ENCODE measurements at regions not wholly inside any gene's neighbourhood (a gene's known extent, or its start where the extent isn't known, plus 50 kb on each side); places are given as distances from the start of the nearest gene placed in this dataset.

- H3K9me2 ChIP-seq (replicated peaks; ENCODE audit: insufficient read depth, low read length): no peaks in the 10 kb centered on the region
- H3K9ac ChIP-seq (ENCODE audit: low read length): no peak overlapping the region
- H3K79me2 ChIP-seq (ENCODE audit: low read length): no peaks in the 10 kb centered on the region
- no peaks in the 10 kb centered on the region for H3K27me3 ChIP-seq (ENCODE audit: low read length)
- no peak overlapping the region for H2AFZ ChIP-seq (ENCODE audit: low read length)
- H3K9me3 ChIP-seq (ENCODE audit: low read length): peaks cover 28% of the 10 kb centered on the region
- H3K4me3 ChIP-seq (ENCODE audit: low read length): no peak overlapping the region
- H3K4me2 ChIP-seq (ENCODE audit: low read depth, low read length, poor library complexity, severe bottlenecking): no peak overlapping the region
- H3K27ac ChIP-seq (ENCODE audit: low read length): no peak overlapping the region
- H4K20me1 ChIP-seq (ENCODE audit: insufficient read depth, low read depth, low read length): no peaks in the 10 kb centered on the region
- DNase-seq: no peak
- no peaks in the 10 kb centered on the region for H3K36me3 ChIP-seq (ENCODE audit: insufficient read depth, low read length)
- no peaks in the 10 kb centered on the region for H3K4me1 ChIP-seq (ENCODE audit: low read length)
Observed at GRCh38 chr12:84787253-84787652, 125.3 kb downstream of the SLC6A15 start.

GRCh38 chr12:84786622-84787021 lies 126.0 kb downstream of the SLC6A15 start:
- Histone ChIP-seq H3K9me3 (ENCODE audit: low read length) (peaks cover 26% of the 10 kb centered on the region), H4K20me1 (ENCODE audit: insufficient read depth, low read depth, low read length) (no peaks in the 10 kb centered on the region), H3K36me3 (ENCODE audit: insufficient read depth, low read length) (no peaks in the 10 kb centered on the region), H3K4me2 (ENCODE audit: low read depth, low read length, poor library complexity, severe bottlenecking) (no peak overlapping the region), H3K27ac (ENCODE audit: low read length) (no peak overlapping the region), H3K79me2 (ENCODE audit: low read length) (no peaks in the 10 kb centered on the region), H3K9me2 (replicated peaks; ENCODE audit: insufficient read depth, low read length) (no peaks in the 10 kb centered on the region), H3K4me1 (ENCODE audit: low read length) (no peaks in the 10 kb centered on the region), H3K9ac (ENCODE audit: low read length) (no peak overlapping the region), H2AFZ (ENCODE audit: low read length) (no peak overlapping the region), H3K27me3 (ENCODE audit: low read length) (no peaks in the 10 kb centered on the region), H3K4me3 (ENCODE audit: low read length) (no peak overlapping the region)
- no peak for DNase-seq

GRCh38 chr12:84785951-84786350 lies 126.6 kb downstream of the SLC6A15 start:
- no peak overlapping the region for H2AFZ ChIP-seq (ENCODE audit: low read length)
- no peak overlapping the region for H3K4me3 ChIP-seq (ENCODE audit: low read length)
- no peaks in the 10 kb centered on the region for H3K27me3 ChIP-seq (ENCODE audit: low read length)
- no peak overlapping the region for H3K9ac ChIP-seq (ENCODE audit: low read length)
- H3K9me3 ChIP-seq (ENCODE audit: low read length): peaks cover 25% of the 10 kb centered on the region
- H4K20me1 ChIP-seq (ENCODE audit: insufficient read depth, low read depth, low read length): no peaks in the 10 kb centered on the region
- H3K4me2 ChIP-seq (ENCODE audit: low read depth, low read length, poor library complexity, severe bottlenecking): no peak overlapping the region
- H3K36me3 ChIP-seq (ENCODE audit: insufficient read depth, low read length): no peaks in the 10 kb centered on the region
- no peaks in the 10 kb centered on the region for H3K9me2 ChIP-seq (replicated peaks; ENCODE audit: insufficient read depth, low read length)
- no peaks in the 10 kb centered on the region for H3K79me2 ChIP-seq (ENCODE audit: low read length)
- no peak overlapping the region for H3K27ac ChIP-seq (ENCODE audit: low read length)
- no peak for DNase-seq
- H3K4me1 ChIP-seq (ENCODE audit: low read length): no peaks in the 10 kb centered on the region

- no peak overlapping the region for H3K9ac ChIP-seq (ENCODE audit: low read length)
- no peak overlapping the region for H3K4me3 ChIP-seq (ENCODE audit: low read length)
- H3K4me2 ChIP-seq (ENCODE audit: low read depth, low read length, poor library complexity, severe bottlenecking): no peak overlapping the region
- no peaks in the 10 kb centered on the region for H3K36me3 ChIP-seq (ENCODE audit: insufficient read depth, low read length)
- no peaks in the 10 kb centered on the region for H3K4me1 ChIP-seq (ENCODE audit: low read length)
- no peak overlapping the region for H2AFZ ChIP-seq (ENCODE audit: low read length)
- H3K9me2 ChIP-seq (replicated peaks; ENCODE audit: insufficient read depth, low read length): no peaks in the 10 kb centered on the region
- no peak overlapping the region for H3K27ac ChIP-seq (ENCODE audit: low read length)
- no peaks in the 10 kb centered on the region for H4K20me1 ChIP-seq (ENCODE audit: insufficient read depth, low read depth, low read length)
- H3K9me3 ChIP-seq (ENCODE audit: low read length): peaks cover 18% of the 10 kb centered on the region
- no peak for DNase-seq
- H3K79me2 ChIP-seq (ENCODE audit: low read length): no peaks in the 10 kb centered on the region
- no peaks in the 10 kb centered on the region for H3K27me3 ChIP-seq (ENCODE audit: low read length)
Observed at GRCh38 chr12:84785281-84785680, 127.3 kb downstream of the SLC6A15 start.

- Histone ChIP-seq H3K79me2 (ENCODE audit: low read length) (no peaks in the 10 kb centered on the region), H3K9me3 (ENCODE audit: low read length) (peaks cover 16% of the 10 kb centered on the region; the same call in 1 of the 2 replicates), H3K4me1 (ENCODE audit: low read length) (no peaks in the 10 kb centered on the region), H3K9me2 (replicated peaks; ENCODE audit: insufficient read depth, low read length) (no peaks in the 10 kb centered on the region), H3K4me2 (ENCODE audit: low read depth, low read length, poor library complexity, severe bottlenecking) (no peak overlapping the region), H3K4me3 (ENCODE audit: low read length) (no peak overlapping the region), H3K27ac (ENCODE audit: low read length) (no peak overlapping the region), H3K27me3 (ENCODE audit: low read length) (no peaks in the 10 kb centered on the region), H4K20me1 (ENCODE audit: insufficient read depth, low read depth, low read length) (no peaks in the 10 kb centered on the region), H2AFZ (ENCODE audit: low read length) (no peak overlapping the region), H3K36me3 (ENCODE audit: insufficient read depth, low read length) (no peaks in the 10 kb centered on the region), H3K9ac (ENCODE audit: low read length) (no peak overlapping the region)
- DNase-seq: no peak
Observed at GRCh38 chr12:84779169-84779568, 133.4 kb downstream of the SLC6A15 start.

GRCh38 chr12:84772281-84772680 lies 140.3 kb downstream of the SLC6A15 start:
- Histone ChIP-seq H3K9me3 (ENCODE audit: low read length) (peaks cover 17% of the 10 kb centered on the region; the same call in 1 of the 2 replicates), H3K36me3 (ENCODE audit: insufficient read depth, low read length) (no peaks in the 10 kb centered on the region), H3K27ac (ENCODE audit: low read length) (no peak overlapping the region), H3K4me3 (ENCODE audit: low read length) (no peak overlapping the region), H3K27me3 (ENCODE audit: low read length) (no peaks in the 10 kb centered on the region), H3K9me2 (replicated peaks; ENCODE audit: insufficient read depth, low read length) (no peaks in the 10 kb centered on the region), H2AFZ (ENCODE audit: low read length) (no peak overlapping the region), H3K4me1 (ENCODE audit: low read length) (no peaks in the 10 kb centered on the region), H4K20me1 (ENCODE audit: insufficient read depth, low read depth, low read length) (no peaks in the 10 kb centered on the region), H3K9ac (ENCODE audit: low read length) (no peak overlapping the region), H3K4me2 (ENCODE audit: low read depth, low read length, poor library complexity, severe bottlenecking) (no peak overlapping the region), H3K79me2 (ENCODE audit: low read length) (no peaks in the 10 kb centered on the region)
- DNase-seq: no peak

GRCh38 chr12:84767079-84767478 lies 145.5 kb downstream of the SLC6A15 start:
- H4K20me1 ChIP-seq (ENCODE audit: insufficient read depth, low read depth, low read length): no peaks in the 10 kb centered on the region
- H3K9me2 ChIP-seq (replicated peaks; ENCODE audit: insufficient read depth, low read length): no peaks in the 10 kb centered on the region
- no peaks in the 10 kb centered on the region for H3K79me2 ChIP-seq (ENCODE audit: low read length)
- H3K27ac ChIP-seq (ENCODE audit: low read length): no peak overlapping the region
- no peak overlapping the region for H3K4me3 ChIP-seq (ENCODE audit: low read length)
- H3K36me3 ChIP-seq (ENCODE audit: insufficient read depth, low read length): no peaks in the 10 kb centered on the region
- H3K4me2 ChIP-seq (ENCODE audit: low read depth, low read length, poor library complexity, severe bottlenecking): no peak overlapping the region
- no peak for DNase-seq
- no peaks in the 10 kb centered on the region for H3K27me3 ChIP-seq (ENCODE audit: low read length)
- H3K4me1 ChIP-seq (ENCODE audit: low read length): no peaks in the 10 kb centered on the region
- peaks cover 15% of the 10 kb centered on the region for H3K9me3 ChIP-seq (ENCODE audit: low read length)
- no peak overlapping the region for H2AFZ ChIP-seq (ENCODE audit: low read length)
- H3K9ac ChIP-seq (ENCODE audit: low read length): no peak overlapping the region

- DNase-seq: no peak
- Histone ChIP-seq H3K4me2 (ENCODE audit: low read depth, low read length, poor library complexity, severe bottlenecking) (no peak overlapping the region), H3K27ac (ENCODE audit: low read length) (no peak overlapping the region), H4K20me1 (ENCODE audit: insufficient read depth, low read depth, low read length) (no peaks in the 10 kb centered on the region), H3K27me3 (ENCODE audit: low read length) (no peaks in the 10 kb centered on the region), H3K9me2 (replicated peaks; ENCODE audit: insufficient read depth, low read length) (no peaks in the 10 kb centered on the region), H3K36me3 (ENCODE audit: insufficient read depth, low read length) (no peaks in the 10 kb centered on the region), H2AFZ (ENCODE audit: low read length) (no peak overlapping the region), H3K79me2 (ENCODE audit: low read length) (no peaks in the 10 kb centered on the region), H3K4me1 (ENCODE audit: low read length) (no peaks in the 10 kb centered on the region), H3K9ac (ENCODE audit: low read length) (no peak overlapping the region), H3K4me3 (ENCODE audit: low read length) (no peak overlapping the region), H3K9me3 (ENCODE audit: low read length) (peaks cover 13% of the 10 kb centered on the region)
Observed at GRCh38 chr12:84766375-84766774, 146.2 kb downstream of the SLC6A15 start.

- Histone ChIP-seq H3K9me2 (replicated peaks; ENCODE audit: insufficient read depth, low read length) (no peaks in the 10 kb centered on the region), H4K20me1 (ENCODE audit: insufficient read depth, low read depth, low read length) (no peaks in the 10 kb centered on the region), H3K36me3 (ENCODE audit: insufficient read depth, low read length) (no peaks in the 10 kb centered on the region), H3K79me2 (ENCODE audit: low read length) (no peaks in the 10 kb centered on the region), H3K27me3 (ENCODE audit: low read length) (no peaks in the 10 kb centered on the region), H3K4me2 (ENCODE audit: low read depth, low read length, poor library complexity, severe bottlenecking) (no peak overlapping the region), H3K4me3 (ENCODE audit: low read length) (no peak overlapping the region), H3K9me3 (ENCODE audit: low read length) (peaks cover 17% of the 10 kb centered on the region), H3K9ac (ENCODE audit: low read length) (no peak overlapping the region), H3K4me1 (ENCODE audit: low read length) (no peaks in the 10 kb centered on the region), H3K27ac (ENCODE audit: low read length) (no peak overlapping the region), H2AFZ (ENCODE audit: low read length) (no peak overlapping the region)
- no peak for DNase-seq
Observed at GRCh38 chr12:84764001-84764400, 148.6 kb downstream of the SLC6A15 start.
